GM19324 (cell line): ENCODE measurements at regions not wholly inside any gene's neighbourhood (a gene's known extent, or its start where the extent isn't known, plus 50 kb on each side); places are given as distances from the start of the nearest gene placed in this dataset.

Experiments
- ATAC-seq: cut with Tn5 transposase; IDR thresholded peaks from one replicate; pipeline ENCODE4 v1.9.1; 2021; ENCODE audit warnings: mild to moderate bottlenecking, moderate library complexity; ENCODE audit not compliant: unreplicated experiment, low FRiP score

DNA sequence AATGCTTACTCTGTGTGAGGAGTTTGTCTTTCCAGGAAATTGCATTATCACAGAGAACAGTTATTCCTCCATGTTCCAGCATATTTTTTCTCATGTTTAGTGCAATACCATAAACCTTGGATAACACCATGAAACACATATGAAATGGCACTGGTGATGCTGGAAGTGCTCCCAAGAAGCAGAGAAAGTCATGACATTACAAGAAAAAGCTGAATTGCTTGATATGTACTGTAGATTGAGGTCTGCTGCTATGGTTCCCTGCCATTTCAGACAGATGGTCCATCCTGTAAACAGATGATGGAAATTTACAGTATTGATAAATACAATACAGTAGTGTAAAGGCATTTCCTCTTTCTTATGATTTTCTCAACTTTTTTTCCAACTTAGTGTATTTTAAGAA is 422.1 kb downstream of the LRRIQ3 start:
- no peak for ATAC-seq

DNA sequence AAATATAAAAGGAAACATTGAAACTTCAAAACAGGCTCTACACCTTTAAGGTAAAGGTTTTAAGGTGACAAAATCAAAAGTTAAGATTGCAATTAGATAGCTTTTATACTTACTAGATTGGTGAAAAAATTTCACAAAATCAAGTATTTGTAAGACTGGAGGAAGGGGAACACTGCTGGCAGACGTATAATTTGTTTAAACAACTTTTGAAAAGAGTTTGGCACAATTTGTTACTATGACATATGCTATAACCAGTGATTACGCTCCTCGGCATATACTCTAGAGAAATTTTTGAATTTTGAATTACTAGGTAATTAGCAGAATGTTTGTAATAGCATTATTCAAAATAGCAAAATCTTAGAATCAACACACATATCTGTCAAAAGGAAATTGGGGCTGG is 425.0 kb downstream of the LRRIQ3 start:
- no peak for ATAC-seq

DNA sequence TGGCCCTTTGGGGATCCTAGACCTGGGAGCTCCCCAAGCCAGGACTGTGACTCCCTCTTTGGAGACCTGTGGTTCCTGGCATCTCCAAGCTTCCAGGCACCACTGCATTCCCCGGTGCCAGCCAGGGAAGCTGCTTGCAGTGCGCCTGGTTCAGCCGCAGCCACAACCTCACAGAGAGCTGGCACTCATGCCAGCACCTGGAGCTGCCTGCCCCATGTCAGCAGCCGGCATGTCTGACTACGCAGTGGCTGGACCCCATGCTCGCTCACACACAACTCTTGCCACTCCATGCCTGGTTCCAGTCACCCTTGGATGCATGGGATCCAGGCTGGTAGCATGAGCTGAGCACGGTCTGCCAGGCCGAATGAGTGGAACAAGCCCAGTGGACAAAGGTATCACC is 426.6 kb downstream of the LRRIQ3 start:
- ATAC-seq = no peak

DNA sequence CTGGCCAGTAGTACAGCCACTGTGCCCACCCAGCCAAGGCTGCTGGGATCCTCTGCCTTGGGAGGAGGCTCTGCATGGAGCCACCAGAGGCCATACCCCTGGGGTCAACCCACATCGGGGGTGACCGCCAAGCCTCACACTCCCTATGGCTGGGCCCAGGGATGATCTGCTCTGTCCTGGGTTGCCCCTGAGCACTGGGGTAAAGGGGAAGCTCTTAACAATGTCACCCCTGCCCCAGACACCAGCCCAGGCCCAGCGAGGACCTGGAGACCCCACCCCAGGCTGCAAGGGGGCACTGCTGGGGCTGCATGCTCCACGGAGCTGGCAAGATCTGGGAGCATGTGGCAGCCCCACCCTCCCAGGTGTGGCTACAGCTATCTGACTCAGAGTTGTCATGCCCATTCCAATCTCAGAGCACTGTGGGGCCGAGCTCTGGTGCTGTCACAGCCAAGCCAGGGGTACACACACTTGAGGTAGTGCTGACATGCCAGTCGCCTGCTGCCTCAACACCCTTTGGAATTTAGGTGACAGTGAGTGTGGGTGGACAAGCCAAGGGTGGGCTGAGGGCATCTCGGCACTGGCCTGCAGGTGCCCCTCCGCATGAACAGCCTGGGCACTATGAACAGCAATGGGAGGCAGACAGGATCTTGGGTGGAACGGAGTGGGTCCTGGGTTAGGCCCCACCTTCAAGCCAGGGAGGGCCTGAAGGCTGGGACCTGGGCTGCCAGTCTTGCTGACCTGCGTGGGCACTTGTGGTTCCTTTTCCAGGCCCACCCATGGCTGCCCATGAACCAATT is 427.7 kb downstream of the LRRIQ3 start:
- ATAC-seq = no peak

DNA sequence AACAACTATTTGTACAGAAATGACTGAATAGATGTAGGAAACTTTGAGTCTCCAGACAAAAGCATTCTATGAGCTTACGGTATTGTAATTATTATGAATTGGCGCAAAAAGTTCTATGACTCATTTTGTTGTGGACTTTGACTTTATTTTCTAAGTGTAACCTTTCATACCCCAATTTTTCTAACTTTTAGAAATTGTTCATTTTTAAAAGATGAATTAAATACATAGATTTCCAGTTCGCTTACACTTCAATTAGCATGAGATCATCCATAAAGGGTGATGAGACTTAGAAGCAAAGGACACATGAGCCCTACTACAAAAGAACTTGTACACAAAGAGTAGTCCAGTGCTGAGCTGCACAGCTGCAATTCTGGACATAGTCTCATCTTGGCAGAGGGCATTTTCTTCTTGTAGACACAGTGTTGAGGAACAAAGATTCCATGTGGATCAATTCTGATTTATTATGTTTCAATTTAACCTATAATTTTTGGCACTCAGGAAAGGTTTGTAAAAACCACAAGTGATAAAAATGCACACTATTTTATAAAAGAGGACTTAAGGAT is 431.1 kb downstream of the LRRIQ3 start:
- no peak for ATAC-seq

DNA sequence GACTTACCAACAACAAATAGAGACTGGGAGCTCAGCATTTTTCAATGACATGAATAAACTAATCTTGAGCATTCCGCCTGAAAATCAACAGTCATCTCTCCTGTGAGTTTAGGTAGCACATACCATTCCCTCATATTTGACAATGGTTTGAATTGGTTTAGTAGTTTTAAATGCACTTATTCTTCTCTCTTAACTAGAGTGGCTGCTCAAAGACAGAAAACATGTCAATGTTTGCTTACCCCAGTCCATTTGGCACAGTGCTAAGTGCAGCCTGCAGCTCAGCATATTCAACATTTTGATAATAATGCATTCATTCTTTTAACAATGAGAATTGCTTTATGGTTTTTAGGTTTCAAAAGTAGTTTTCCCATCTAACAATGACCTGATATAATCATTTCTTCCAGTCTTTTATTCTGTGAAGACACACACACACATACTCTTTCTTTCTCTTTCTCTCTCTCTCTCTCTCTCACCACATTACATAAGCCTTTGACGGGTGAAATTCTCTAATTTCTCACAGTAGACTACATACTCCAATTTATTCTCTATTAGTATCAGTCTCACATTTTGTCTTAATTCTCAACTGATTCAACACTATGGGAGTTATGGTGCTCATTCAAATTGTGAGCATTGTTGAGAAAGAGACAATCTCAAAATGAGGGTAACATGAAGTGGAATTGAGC is 432.3 kb downstream of the LRRIQ3 start:
- no peak for ATAC-seq

DNA sequence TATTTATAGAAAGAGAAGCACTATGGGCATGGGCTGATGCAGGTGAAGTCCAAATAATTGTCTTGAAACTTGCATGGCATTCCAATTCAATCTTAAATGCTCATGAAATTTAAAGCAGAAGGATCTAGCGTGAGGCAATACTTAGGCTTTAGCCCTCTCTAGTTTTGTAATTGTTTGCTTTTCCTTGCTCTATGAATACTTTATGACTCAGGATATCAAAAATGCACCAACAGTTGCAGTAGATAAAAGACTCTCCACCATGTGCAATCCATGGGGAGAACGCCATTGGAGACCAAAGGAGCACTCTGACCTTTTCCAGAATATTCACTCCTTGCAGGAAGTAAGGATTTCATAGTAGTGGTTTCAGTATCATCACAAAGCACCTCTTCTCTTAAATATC is 436.4 kb downstream of the LRRIQ3 start:
- no peak for ATAC-seq

DNA sequence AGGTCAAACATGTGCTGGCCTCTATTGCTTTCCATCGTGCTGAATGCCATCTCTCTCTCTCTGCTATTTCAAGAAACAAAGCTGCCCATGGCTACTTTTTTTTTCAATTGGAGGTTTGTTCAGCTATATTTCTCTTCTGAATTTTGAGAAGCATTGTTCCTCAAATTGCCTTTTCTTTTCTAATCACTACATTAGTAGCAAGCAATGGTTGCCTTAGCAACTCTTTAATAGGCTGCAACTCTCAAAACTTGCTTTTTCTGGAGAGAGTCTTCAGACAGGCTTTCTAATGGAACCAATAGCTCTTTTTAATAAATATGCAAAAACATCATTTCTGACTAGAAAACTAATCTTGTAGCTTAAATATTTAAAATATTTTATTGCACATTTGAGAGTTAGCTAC is 439.0 kb downstream of the LRRIQ3 start:
- no peak for ATAC-seq

DNA sequence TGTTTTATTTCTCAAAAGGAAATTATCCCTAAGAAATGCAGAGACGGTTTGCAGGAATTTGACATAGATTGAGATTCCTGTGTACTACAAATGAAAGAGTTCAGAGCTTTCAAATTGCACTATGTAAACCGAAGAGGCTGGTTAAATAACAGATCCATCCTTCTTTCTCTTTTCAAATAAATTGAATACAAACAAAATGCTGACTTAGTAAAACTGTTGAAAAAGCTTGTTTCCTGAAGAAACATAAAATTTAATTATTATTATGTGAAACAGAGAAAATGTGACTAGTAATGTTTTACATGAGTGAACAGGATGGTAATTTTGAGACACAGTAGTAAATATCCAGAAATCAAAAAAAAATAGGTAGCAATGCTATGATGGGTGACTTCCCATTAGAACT is 441.2 kb downstream of the LRRIQ3 start:
- no peak for ATAC-seq

DNA sequence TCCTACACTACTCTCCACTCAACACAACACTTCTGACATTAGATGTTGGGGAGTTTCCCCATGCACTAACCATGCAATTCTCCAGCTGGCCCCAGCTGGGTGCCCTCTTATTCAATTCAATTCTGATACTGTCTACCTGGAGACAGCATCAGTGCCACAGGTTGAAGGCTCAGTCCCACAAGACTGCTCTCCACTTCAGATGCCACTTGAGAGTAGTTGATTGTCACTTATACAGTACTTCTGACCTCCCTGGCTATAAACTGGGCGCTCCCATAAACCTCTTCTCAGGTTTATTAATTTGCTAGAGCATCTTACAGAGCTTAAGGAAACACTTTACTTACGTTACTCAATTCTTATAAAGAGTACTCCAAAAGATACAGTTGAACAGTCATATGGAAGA is 442.3 kb downstream of the LRRIQ3 start:
- no peak for ATAC-seq

DNA sequence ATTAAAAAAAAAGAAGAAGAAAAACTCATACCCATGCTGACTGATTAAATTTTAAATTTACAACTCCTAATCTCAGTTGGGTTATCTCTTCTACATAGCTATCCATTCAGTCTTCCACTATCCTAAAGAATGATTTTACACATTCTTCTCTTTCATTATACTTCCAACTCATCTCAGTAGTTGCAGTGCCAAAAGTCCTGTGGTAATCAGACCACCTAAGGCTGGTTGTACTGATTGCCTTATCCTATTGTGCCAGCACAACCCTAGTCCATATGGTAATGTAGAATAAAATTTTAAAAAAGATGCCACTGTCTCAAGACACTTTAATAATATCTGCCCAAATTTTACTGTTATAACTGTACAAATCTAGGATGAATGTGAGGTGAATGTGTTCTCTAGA is 448.0 kb downstream of the LRRIQ3 start:
- no peak for ATAC-seq

DNA sequence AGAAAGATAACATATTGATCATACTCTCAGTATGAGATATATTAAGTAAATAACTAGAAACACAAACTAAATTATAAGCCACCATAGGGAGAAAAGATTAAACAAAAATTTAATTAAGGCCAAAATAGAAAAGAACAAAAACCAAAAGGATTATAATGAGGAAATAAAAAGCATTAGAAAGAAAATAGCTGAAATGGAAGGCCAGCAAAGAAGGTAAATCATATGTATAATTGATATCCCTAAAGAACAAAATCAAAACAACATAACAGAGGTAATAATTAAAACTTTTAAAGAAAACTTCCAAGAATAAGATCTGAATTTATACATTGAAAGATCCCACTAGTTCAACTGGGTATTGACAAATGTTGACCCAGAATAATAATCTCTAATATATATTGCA is 453.0 kb downstream of the LRRIQ3 start:
- no peak for ATAC-seq

DNA sequence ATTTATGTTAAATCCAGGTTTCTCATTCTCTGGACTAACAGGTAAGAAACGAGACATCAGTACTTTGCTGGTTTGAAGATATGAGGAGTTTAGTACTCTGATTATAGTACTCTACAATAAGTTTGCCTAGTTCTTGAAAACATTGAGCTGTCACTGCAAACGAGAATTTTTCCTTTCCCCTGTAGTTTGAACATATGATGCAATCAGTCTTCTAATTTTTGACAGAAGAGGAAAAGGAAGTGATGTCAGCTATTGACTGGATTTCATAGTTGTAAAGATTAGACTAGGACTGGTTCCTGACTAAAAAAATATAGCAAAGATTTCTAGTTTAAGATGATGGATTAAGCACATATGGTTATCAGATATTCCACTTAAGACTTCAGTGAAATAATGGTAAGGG is 461.9 kb downstream of the LRRIQ3 start:
- no peak for ATAC-seq

DNA sequence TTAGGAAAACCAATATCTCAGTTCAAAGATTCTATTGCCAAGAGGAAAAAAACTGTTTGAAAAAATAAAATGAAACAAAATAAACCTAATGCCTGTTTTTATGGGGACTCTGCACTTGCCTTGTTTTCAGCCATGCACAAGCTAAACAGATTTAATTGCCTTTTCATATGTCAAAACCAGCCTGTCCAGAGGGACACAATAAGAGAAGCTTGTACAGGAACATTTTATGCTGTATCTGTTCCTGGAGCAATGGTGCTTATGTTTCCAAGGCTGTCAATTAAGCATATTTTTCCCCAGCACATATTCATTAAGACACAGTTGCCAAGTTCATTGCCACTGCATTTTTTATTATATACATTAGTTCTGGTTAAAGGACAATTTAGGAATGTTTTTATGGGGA is 470.9 kb downstream of the LRRIQ3 start:
- ATAC-seq = no peak

DNA sequence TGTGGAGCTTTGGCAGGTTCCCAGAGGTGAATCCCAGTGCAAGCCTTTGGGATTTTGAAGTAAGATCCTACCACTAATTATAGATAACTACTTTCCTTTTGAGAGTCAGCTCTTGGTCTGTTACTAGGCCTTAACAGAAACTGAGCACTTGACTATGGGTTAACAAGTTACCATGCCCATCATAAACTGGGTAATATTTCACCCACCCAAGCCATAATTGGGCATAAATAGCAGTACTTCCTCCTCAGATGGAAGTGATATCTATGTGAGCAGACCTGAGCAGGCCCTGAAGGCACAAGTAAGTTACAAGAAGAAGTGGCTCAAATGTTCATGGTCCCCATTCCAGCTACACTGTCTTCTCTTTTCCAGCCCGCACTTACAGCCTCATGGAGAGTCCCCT is 475.9 kb downstream of the LRRIQ3 start:
- no peak for ATAC-seq

DNA sequence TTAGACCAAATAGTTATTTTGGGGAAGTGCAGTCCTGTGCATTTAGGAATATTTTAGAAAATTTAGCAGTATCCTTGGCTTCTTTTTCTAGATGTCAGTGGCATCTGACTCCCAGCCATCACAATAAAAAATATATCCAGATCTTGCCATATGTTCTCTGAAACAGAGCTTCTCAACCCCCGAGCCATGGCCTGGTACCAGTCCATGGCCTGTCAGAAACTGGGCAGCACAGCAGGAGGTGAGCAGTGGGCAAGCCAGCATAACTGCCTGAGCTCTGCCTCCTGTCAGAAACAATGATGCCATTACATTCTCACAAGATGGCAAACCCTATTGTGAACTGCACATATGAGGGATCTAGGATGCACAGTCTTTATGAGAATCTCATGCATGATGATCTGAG is 480.0 kb downstream of the LRRIQ3 start:
- no peak for ATAC-seq

DNA sequence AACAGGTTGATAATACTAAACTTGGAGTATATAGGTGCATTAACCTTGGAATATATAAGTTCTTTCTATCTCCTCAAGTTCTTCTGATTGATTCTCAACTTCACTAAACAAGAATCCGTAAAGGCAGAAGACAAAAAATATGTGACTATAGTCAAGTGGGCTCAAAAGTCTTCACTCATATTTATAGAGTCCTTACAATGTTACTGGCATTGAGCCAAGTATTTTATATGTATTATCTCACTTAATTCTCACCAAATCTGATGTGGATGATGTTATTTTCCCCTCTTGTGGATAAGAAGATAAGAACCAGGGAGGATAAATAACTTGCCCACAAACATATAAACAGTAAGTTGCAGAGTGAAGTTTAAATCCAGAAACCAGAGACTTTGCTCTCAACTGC is 486.9 kb downstream of the LRRIQ3 start:
- no peak for ATAC-seq

DNA sequence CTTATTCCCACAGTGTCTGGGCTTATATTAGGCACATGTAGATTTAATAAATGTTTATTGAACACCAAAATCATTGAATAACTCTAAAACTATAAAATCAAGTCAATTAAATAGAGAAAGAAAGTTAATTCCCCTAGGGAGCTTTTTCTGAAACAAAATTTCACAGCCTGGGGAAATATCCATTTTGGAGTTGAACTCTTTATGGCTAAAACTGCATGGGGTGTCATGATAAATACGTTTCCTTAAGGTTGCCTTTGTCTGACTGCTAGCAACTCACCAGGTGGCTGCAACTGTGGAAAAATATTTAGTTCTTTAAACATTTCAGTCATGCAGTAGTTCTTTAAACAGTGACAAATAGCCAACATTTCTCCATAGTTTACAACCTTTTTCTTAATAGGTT is 496.1 kb downstream of the LRRIQ3 start:
- no peak for ATAC-seq

DNA sequence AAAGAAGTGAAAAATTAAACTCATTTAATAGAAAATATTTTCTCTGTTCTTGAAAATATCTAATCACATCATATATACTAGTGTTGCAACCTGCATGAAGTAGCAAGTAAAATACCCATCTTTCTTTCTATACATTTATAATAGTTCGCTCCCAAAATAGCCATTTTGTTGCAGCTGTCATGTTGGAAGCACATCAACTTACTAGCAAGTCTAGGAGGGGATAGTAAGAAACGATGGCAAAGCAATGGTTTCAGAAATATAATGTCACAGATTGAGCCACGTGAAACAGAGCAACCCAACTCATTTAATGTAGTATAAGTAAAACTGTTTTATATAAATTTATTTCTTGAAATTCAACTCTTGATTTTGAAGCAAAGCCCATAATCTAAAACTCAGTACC is 521.8 kb downstream of the LRRIQ3 start:
- ATAC-seq = no peak

DNA sequence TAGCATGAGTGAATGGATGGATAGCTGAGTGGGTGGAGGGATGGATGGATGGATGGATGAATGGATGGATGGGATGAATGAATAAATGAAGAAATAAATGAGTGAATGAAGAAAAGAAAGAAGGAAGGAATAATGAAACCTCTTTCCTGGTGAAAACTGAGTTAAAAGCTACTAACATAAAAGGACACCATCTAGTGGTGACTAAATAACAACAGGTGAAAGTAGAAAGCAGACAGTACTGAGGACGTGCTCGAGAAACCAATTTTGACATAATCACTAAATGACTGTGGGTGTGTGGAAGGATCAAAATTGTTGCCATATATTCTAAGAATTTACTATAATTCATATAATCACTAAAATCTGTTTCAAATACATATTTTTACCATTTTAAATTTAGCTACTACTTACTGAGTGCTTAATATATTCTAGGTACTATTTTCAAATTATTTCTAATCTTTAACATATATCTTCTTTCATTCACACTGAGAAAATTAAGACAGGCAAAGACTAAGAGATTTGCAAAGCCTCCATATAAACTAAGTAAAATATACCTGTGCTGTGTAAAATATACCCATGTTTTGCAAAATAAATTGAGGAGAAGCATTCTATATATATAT is 522.9 kb downstream of the LRRIQ3 start:
- ATAC-seq = no peak

DNA sequence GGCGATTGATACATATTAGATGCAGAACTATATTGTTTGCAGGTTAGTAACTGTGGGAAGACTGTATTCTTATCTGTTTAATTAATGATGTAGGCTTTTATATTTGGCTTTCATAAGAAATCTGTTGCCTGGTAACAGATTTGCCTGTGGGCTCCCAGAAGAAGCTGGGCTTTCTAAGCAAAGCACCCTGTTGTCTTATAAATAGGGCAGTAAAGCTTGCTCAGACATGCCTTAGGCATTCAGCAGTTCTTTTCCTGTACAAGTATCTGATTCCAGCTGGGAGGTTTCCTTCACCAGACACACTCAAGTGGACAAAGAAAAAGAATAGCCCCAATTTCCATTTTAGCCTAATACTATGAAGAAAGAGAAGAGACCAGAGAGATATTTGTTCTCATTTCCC is 524.0 kb downstream of the LRRIQ3 start:
- ATAC-seq = no peak

DNA sequence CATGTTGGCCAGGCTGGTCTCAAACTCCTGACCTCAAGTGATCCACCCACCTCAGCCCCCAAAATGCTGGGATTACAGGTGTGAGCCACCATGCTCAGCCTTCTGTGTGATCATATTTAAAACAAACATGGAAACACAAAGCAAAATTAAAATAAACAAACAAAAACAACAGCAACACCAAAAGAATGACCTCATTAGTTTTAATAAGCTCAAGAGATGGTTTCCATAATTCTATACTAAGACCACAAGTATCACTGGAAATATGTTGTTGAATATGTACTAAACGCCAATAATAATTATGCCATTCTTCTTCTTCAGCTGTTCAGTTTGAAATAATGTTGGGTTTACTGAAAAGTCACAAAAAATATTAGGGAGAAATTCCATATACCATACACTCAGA is 526.4 kb downstream of the LRRIQ3 start:
- ATAC-seq = no peak
